IMR-90 (cell line): ENCODE measurements at regions not wholly inside any gene's neighbourhood (a gene's known extent, or its start where the extent isn't known, plus 50 kb on each side); places are given as distances from the start of the nearest gene placed in this dataset.

Source experiments
- ATAC-seq: fragments of 200-7000 bp; cut with Tn5 transposase; 2 replicates; pipeline ENCODE4 v1.9.1; 2020; ENCODE audit warnings: low read depth, mild to moderate bottlenecking, moderate library complexity
- BruUV-seq: library from RNA; stranded (reverse); fragments of 400-500 nt; replicated peaks from 2 replicates; lab custom pipeline; 2021; lab: Mats Ljungman, UMichigan
- CTCF ChIA-PET: fragments of 300-600 bp; formaldehyde crosslinking; extraction: SDS; loops from one replicate; lab custom pipeline; 2021; ENCODE audit warnings: antibody characterized with exemption; lab: Yijun Ruan, JAX
- POLR2A ChIA-PET: fragments of 300-600 bp; sonication (Branson Sonifier 250); formaldehyde crosslinking; loops from one replicate; lab custom pipeline; 2022; ENCODE audit warnings: antibody characterized with exemption; ENCODE audit not compliant: unreplicated experiment; lab: Charles Lee
- DNase-seq: peaks from one replicate; pipeline ENCODE4 v3.0.0; 2013
- H2AFZ ChIP-seq: replicated peaks from 2 replicates; pipeline ENCODE3; 2013; ENCODE audit warnings: low read length, mild to moderate bottlenecking; ENCODE audit not compliant: poor library complexity
- H2AK5ac ChIP-seq: 2 replicates; pipeline ENCODE4 v1.6.1; 2013; ENCODE audit warnings: low read depth, low read length, inconsistent platforms
- H2AK9ac ChIP-seq: replicated peaks from 2 replicates; pipeline ENCODE3; 2013; ENCODE audit warnings: mild to moderate bottlenecking, low read depth, low read length, moderate library complexity; ENCODE audit not compliant: poor library complexity
- H2BK120ac ChIP-seq: 2 replicates; pipeline ENCODE4 v1.6.1; 2013; ENCODE audit warnings: low read depth, low read length, inconsistent platforms
- H2BK15ac ChIP-seq: 3 replicates; pipeline ENCODE4 v1.6.1; 2013; ENCODE audit warnings: low read depth, low read length, inconsistent platforms
- H2BK20ac ChIP-seq: 2 replicates; pipeline ENCODE4 v1.6.1; 2013; ENCODE audit warnings: low read depth, mild to moderate bottlenecking, inconsistent platforms, low read length, moderate library complexity
- H2BK5ac ChIP-seq: 2 replicates; pipeline ENCODE4 v1.6.1; 2013; ENCODE audit warnings: mild to moderate bottlenecking, low read depth, low read length, inconsistent platforms; ENCODE audit not compliant: poor library complexity, severe bottlenecking
- H3K14ac ChIP-seq: replicated peaks from 2 replicates; pipeline ENCODE4 v1.6.1; 2013; ENCODE audit warnings: low read depth, low read length, inconsistent platforms
- H3K18ac ChIP-seq: 2 replicates; pipeline ENCODE4 v1.6.1; 2013; ENCODE audit warnings: low read depth, low read length, control low read depth
- H3K23ac ChIP-seq: 2 replicates; pipeline ENCODE4 v1.6.1; 2013; ENCODE audit warnings: low read depth, low read length, inconsistent platforms
- H3K27ac ChIP-seq: 2 replicates; pipeline ENCODE4 v1.5.1; 2013; ENCODE audit warnings: mild to moderate bottlenecking, control low read depth, low read length; ENCODE audit not compliant: insufficient read depth
- H3K27me3 ChIP-seq: 2 replicates; pipeline ENCODE4 v1.6.1; 2013; ENCODE audit warnings: low read length; ENCODE audit not compliant: control insufficient read depth, insufficient read depth
- H3K36me3 ChIP-seq: 2 replicates; pipeline ENCODE4 v1.6.1; 2013; ENCODE audit warnings: low read length, mixed read lengths; ENCODE audit not compliant: control insufficient read depth, insufficient read depth
- H3K4ac ChIP-seq: 2 replicates; pipeline ENCODE4 v1.6.1; 2013; ENCODE audit warnings: low read depth, low read length, inconsistent platforms
- H3K4me1 ChIP-seq: 2 replicates; pipeline ENCODE4 v1.6.1; 2013; ENCODE audit warnings: low read length, mixed read lengths; ENCODE audit not compliant: control insufficient read depth, insufficient read depth
- H3K4me2 ChIP-seq: 2 replicates; pipeline ENCODE4 v1.6.1; 2013; ENCODE audit warnings: low read depth, mild to moderate bottlenecking, control low read depth, low read length, moderate library complexity
- H3K4me3 ChIP-seq: 2 replicates; pipeline ENCODE4 v1.5.1; 2013; ENCODE audit warnings: low read depth, mild to moderate bottlenecking, control low read depth, low read length, moderate library complexity; ENCODE audit not compliant: insufficient read depth
- H3K56ac ChIP-seq: 2 replicates; pipeline ENCODE4 v1.6.1; 2013; ENCODE audit warnings: low read length, inconsistent platforms; ENCODE audit not compliant: insufficient read depth; ENCODE audit errors: extremely low read depth
- H3K79me1 ChIP-seq, 2 experiments: 2 replicates each; pipeline ENCODE4 v1.6.1; 2013; ENCODE audit warnings: low read length in 2 of 2, inconsistent platforms in 1 of 2, low read depth in 1 of 2
- H3K9ac ChIP-seq: 2 replicates; pipeline ENCODE4 v1.6.1; 2013; ENCODE audit warnings: low read depth, low read length, control low read depth
- H3K9me1 ChIP-seq: 2 replicates; pipeline ENCODE4 v1.6.1; 2013; ENCODE audit warnings: low read length, inconsistent platforms; ENCODE audit not compliant: insufficient read depth
- H3K9me3 ChIP-seq: 2 replicates; pipeline ENCODE4 v1.6.1; 2013; ENCODE audit warnings: low read length; ENCODE audit not compliant: control insufficient read depth, insufficient read depth
- H4K20me1 ChIP-seq: 2 replicates; pipeline ENCODE4 v1.6.1; 2013; ENCODE audit warnings: low read length, inconsistent platforms; ENCODE audit not compliant: insufficient read depth
- H4K5ac ChIP-seq: 2 replicates; pipeline ENCODE4 v1.6.1; 2013; ENCODE audit warnings: mild to moderate bottlenecking, low read depth, low read length, control low read depth
- H4K8ac ChIP-seq, 2 experiments: 2 replicates each; pipeline ENCODE4 v1.6.1; 2013; ENCODE audit warnings: low read depth in 2 of 2, low read length in 2 of 2, control low read depth in 1 of 2, inconsistent platforms in 1 of 2
- H4K91ac ChIP-seq: 2 replicates; pipeline ENCODE4 v1.6.1; 2013; ENCODE audit warnings: low read depth, low read length, inconsistent platforms; ENCODE audit not compliant: insufficient read depth
- CEBPB ChIP-seq: IDR thresholded peaks from 2 replicates; pipeline ENCODE4 v1.6.1; 2012; ENCODE audit warnings: low read depth, low read length, improper control_type of control experiment
- WGBS, 2 experiments: methylation state at CpG; one replicate each; pipeline versions ENCODE4 v1.1.5 to v1.1.7; 2013; ENCODE audit warnings: missing lambda C conversion rate in 2 of 2; ENCODE audit not compliant: insufficient read length in 1 of 2; ENCODE audit errors: extremely low coverage in 2 of 2; 5-methylcytosine and 5-hydroxymethylcytosine counted together
- dilution Hi-C: fragments of 300-500 bp; cut with HindIII; formaldehyde crosslinking; loops from one replicate; pipeline ENCODE4 v1.14.3; 2018; ENCODE audit warnings: low sequenced_read_pairs; ENCODE audit not compliant: unreplicated experiment
- in situ Hi-C: fragments of 300-500 bp; cut with MboI; formaldehyde crosslinking; loops from 3 replicates; pipeline ENCODE4 v1.14.3; 2019; ENCODE audit warnings: low sequenced_read_pairs, inconsistent platforms, mixed read lengths
- intact Hi-C: fragments of 100-400 bp; cut with micrococcal nuclease; formaldehyde crosslinking; loops from 2 replicates; pipeline ENCODE4 v1.10.0; 2022
- TF ChIP-seq, protein P1 (sequence below): fragments of 150-350 bp; IDR thresholded peaks from 2 replicates; pipeline ENCODE4 v1.6.1; 2017; ENCODE audit warnings: mild to moderate bottlenecking, antibody characterized with exemption, low read length, low read depth

DNA sequence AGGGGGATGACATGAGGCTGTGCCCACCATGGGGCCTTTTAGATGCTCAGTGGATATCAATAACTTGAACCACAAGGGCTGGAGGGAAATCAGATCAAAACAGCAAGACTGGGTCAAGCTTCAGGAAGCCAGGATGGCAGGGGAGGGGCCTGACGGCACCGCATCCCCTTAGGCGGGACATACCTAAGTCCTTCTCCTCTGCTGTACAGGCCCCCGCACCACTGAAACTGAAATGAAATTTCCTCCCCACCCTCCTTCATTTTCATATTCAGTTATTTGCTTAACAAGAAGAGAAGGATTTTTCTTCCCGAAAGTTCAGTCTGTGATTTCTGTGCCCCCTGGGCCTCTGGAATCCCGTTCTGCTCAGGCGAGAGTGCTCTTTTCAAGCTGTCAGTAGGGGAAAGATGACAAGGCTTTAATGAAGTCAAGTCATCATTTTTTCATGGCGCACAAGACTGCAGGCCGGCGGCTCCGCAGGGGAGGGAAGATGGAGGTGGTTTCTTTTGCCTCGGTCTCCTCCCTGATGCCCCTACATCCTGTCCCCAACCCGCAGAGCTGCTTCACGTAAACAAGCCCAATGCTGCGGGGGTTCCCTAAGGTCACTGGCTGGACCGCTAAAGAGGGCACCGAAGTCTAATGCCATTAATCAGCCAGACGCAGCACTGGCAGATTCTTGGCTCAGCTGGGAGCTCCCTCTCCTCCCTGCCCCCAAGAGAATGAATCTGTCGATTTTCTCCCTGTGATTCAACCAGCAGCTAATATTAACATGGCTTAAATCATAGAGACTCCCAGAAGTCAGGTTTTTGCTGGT, 264.8 kb downstream of the C1orf94 start:
- H3K79me1 ChIP-seq = no peaks in the 10 kb centered on the region
- no peak overlapping the region for H3K18ac ChIP-seq
- H3K14ac ChIP-seq = no peak overlapping the region
- ATAC-seq (no peak), DNase-seq (no peak)
- H3K27me3 ChIP-seq = no peaks in the 10 kb centered on the region
- H2AK5ac ChIP-seq = no peak overlapping the region
- no peak overlapping the region for H2BK15ac ChIP-seq
- BruUV-seq = no TSS peak
- no peak overlapping the region for H3K23ac ChIP-seq
- no peak overlapping the region for H2AK9ac ChIP-seq
- ChIA-PET CTCF (no interaction called here), POLR2A (no interaction called here)
- H2BK20ac ChIP-seq = no peak overlapping the region
- H3K9me1 ChIP-seq = no peaks in the 10 kb centered on the region
- H3K56ac ChIP-seq = no peak overlapping the region
- intact Hi-C loops = no loop called here
- no peaks in the 10 kb centered on the region for H3K4me1 ChIP-seq
- no peaks in the 10 kb centered on the region for H3K36me3 ChIP-seq
- in situ Hi-C loops = no loop called here
- dilution Hi-C loops = no loop called here
- H4K20me1 ChIP-seq = no peaks in the 10 kb centered on the region
- no peak overlapping the region for H4K5ac ChIP-seq
- no peak overlapping the region for H3K27ac ChIP-seq
- no peak overlapping the region for H2AFZ ChIP-seq
- no peak for TF ChIP-seq CEBPB
- TF ChIP-seq, protein P1, sequence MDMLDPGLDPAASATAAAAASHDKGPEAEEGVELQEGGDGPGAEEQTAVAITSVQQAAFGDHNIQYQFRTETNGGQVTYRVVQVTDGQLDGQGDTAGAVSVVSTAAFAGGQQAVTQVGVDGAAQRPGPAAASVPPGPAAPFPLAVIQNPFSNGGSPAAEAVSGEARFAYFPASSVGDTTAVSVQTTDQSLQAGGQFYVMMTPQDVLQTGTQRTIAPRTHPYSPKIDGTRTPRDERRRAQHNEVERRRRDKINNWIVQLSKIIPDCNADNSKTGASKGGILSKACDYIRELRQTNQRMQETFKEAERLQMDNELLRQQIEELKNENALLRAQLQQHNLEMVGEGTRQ = no peak
- no peak overlapping the region for H2BK5ac ChIP-seq
- H3K4me2 ChIP-seq = no peak overlapping the region
- H3K9ac ChIP-seq = no peak overlapping the region
- H2BK120ac ChIP-seq = no peak overlapping the region
- no peak overlapping the region for H4K91ac ChIP-seq
- H3K4me3 ChIP-seq = no peak overlapping the region
- H4K8ac ChIP-seq = no peak overlapping the region
- WGBS, 2 experiments = 0% methylated on average over 2 of the region's 19 CpGs; no CpG with 5 or more reads in 1 of the 2 experiments
- H3K9me3 ChIP-seq = peaks cover 32% of the 10 kb centered on the region
- H3K4ac ChIP-seq = no peak overlapping the region
